SK-N-SH (cell line): ENCODE measurements at regions not wholly inside any gene's neighbourhood (a gene's known extent, or its start where the extent isn't known, plus 50 kb on each side); places are given as distances from the start of the nearest gene placed in this dataset.
A peak's percentile ranks its signal among the peaks of the same experiment; 100 is the strongest.

Experiments used
- CTCF ChIA-PET: fragments of 300-600, 350-600 bp; formaldehyde crosslinking; extraction: SDS; loops from one replicate; lab custom pipeline; 2021; lab: Yijun Ruan, JAX
- POLR2A ChIA-PET: fragments of 350-600 bp; sonication (Branson Sonifier 250); formaldehyde crosslinking; extraction: SDS; loops from one replicate; lab custom pipeline; 2020; ENCODE audit warnings: antibody characterized with exemption, inconsistent platforms; lab: Yijun Ruan, JAX
- DNase-seq: peaks from one replicate; pipeline ENCODE4 v3.0.0; 2012
- H2AFZ ChIP-seq: fragments of 200-600 bp; sonication (generic); 2 replicates; pipeline ENCODE4 v1.8.1; 2016; ENCODE audit warnings: antibody characterized with exemption, mild to moderate bottlenecking, low read depth
- H3F3A ChIP-seq: fragments of 200-600 bp; sonication (generic); replicated peaks from 2 replicates; pipeline ENCODE3; 2016; ENCODE audit warnings: antibody characterized with exemption, mild to moderate bottlenecking; ENCODE audit not compliant: insufficient read depth
- H3K27ac ChIP-seq, 2 experiments: fragments of 200-500 bp in 1 of 2; fragments of 200-600 bp in 1 of 2; sonication (Bioruptor generic) in 1 of 2; sonication (generic), shearing (Covaris generic) in 1 of 2; 2 replicates each; pipeline versions ENCODE4 v1.5.1 to v1.6.1; 2014 to 2016; ENCODE audit warnings: low read depth in 2 of 2, inconsistent platforms in 1 of 2, low read length in 1 of 2, mild to moderate bottlenecking in 1 of 2, mixed read lengths in 1 of 2
- H3K27me3 ChIP-seq: fragments of 200-600 bp; sonication (generic), shearing (Covaris generic); 2 replicates; pipeline ENCODE4 v1.6.1; 2016; ENCODE audit warnings: mixed run types; ENCODE audit not compliant: insufficient read depth
- H3K36me3 ChIP-seq, 2 experiments: fragments of 200-500 bp in 1 of 2; fragments of 200-600 bp in 1 of 2; sonication (Bioruptor generic) in 1 of 2; sonication (generic) in 1 of 2; replicated peaks in 1 of 2; 2 replicates each; pipeline versions ENCODE3 to v1.5.1; 2014 to 2016; ENCODE audit warnings: low read length in 1 of 2, mild to moderate bottlenecking in 1 of 2; ENCODE audit not compliant: insufficient read depth in 2 of 2, control insufficient read depth in 1 of 2
- H3K4me1 ChIP-seq, 2 experiments: fragments of 200-500 bp in 1 of 2; fragments of 200-600 bp in 1 of 2; sonication (Bioruptor generic) in 1 of 2; sonication (generic), shearing (Covaris generic) in 1 of 2; 2 replicates each; pipeline versions ENCODE4 v1.5.1 to v1.6.1; 2014 to 2016; ENCODE audit warnings: low read depth in 1 of 2, low read length in 1 of 2, mixed run types in 1 of 2; ENCODE audit not compliant: insufficient read depth in 2 of 2, control insufficient read depth in 1 of 2
- H3K4me2 ChIP-seq: fragments of 200-600 bp; sonication (generic), shearing (Covaris generic); 2 replicates; pipeline ENCODE4 v1.6.1; 2017; ENCODE audit warnings: mixed run types
- H3K4me3 ChIP-seq, 2 experiments: fragments of 200-500 bp in 1 of 2; fragments of 200-600 bp in 1 of 2; sonication (Bioruptor generic) in 1 of 2; sonication (generic), shearing (Covaris generic) in 1 of 2; 2 replicates each; pipeline versions ENCODE4 v1.5.1 to v1.8.1; 2014 to 2016; ENCODE audit warnings: low read depth in 2 of 2, inconsistent platforms in 1 of 2, low read length in 1 of 2, mild to moderate bottlenecking in 1 of 2, mixed read lengths in 1 of 2, moderate library complexity in 1 of 2
- H3K79me2 ChIP-seq: fragments of 200-600 bp; sonication (generic); 2 replicates; pipeline ENCODE4 v1.8.1; 2017; ENCODE audit warnings: mild to moderate bottlenecking; ENCODE audit not compliant: insufficient read depth
- H3K9ac ChIP-seq: fragments of 200-600 bp; sonication (generic); 2 replicates; pipeline ENCODE4 v1.6.1; 2017; ENCODE audit warnings: mixed run types
- H3K9me2 ChIP-seq: fragments of 200-600 bp; sonication (generic); 2 replicates; pipeline ENCODE4 v1.6.1; 2017; ENCODE audit warnings: mixed run types
- H3K9me3 ChIP-seq: fragments of 200-600 bp; sonication (generic); 2 replicates; pipeline ENCODE4 v1.6.1; 2017; ENCODE audit warnings: mixed run types, mild to moderate bottlenecking, moderate library complexity
- H4K20me1 ChIP-seq: fragments of 200-600 bp; sonication (generic); 2 replicates; pipeline ENCODE4 v1.6.1; 2017; ENCODE audit warnings: mild to moderate bottlenecking, mixed run types; ENCODE audit not compliant: insufficient read depth
- CTCF ChIP-seq: fragments of 200-600 bp; sonication (generic); IDR thresholded peaks from 2 replicates; pipeline ENCODE4 v1.6.1; 2017; ENCODE audit warnings: antibody characterized with exemption, mild to moderate bottlenecking, moderate library complexity
- MAX ChIP-seq: IDR thresholded peaks from 2 replicates; pipeline ENCODE4 v1.4.0; 2012; ENCODE audit warnings: low read depth
- MXI1 ChIP-seq: IDR thresholded peaks from 2 replicates; pipeline ENCODE4 v1.6.1; 2012; ENCODE audit warnings: mild to moderate bottlenecking, low read depth, low read length, improper control_type of control experiment
- RAD21 ChIP-seq: IDR thresholded peaks from 2 replicates; pipeline ENCODE4 v1.6.1; 2012; ENCODE audit warnings: mild to moderate bottlenecking, low read length
- RCOR1 ChIP-seq: fragments of 150-350 bp; IDR thresholded peaks from 2 replicates; pipeline ENCODE4 v1.6.1; 2017; ENCODE audit warnings: antibody characterized with exemption, low read length
- REST ChIP-seq: IDR thresholded peaks from 2 replicates; pipeline ENCODE4 v1.6.1; 2012; ENCODE audit warnings: mild to moderate bottlenecking, low read depth, low read length, moderate library complexity
- RXRA ChIP-seq: IDR thresholded peaks from 2 replicates; pipeline ENCODE4 v1.4.0; 2012; ENCODE audit warnings: low read depth, mild to moderate bottlenecking, borderline replicate concordance
- SMC3 ChIP-seq: IDR thresholded peaks from 2 replicates; pipeline ENCODE4 v1.6.1; 2012; ENCODE audit warnings: low read depth, low read length, improper control_type of control experiment
- ZBTB33 ChIP-seq: IDR thresholded peaks from 2 replicates; pipeline ENCODE4 v1.4.0; 2012; ENCODE audit warnings: low read depth, borderline replicate concordance
- WGBS: methylation state at CpG from one replicate; pipeline ENCODE4 v1.1.6; 2017; ENCODE audit warnings: low lambda C conversion rate; 5-methylcytosine and 5-hydroxymethylcytosine counted together

GRCh38 chr13:62512194-62513141 lies 1096.8 kb upstream of the PCDH20 start:
- 54% methylated on average over 7 of the region's 7 CpGs for WGBS
- DNase-seq: peak; percentile 23
- ChIA-PET CTCF (interaction anchor here (0.6 to 2.1 kb wide), 10 partner anchors 9 to 512 kb away, joined by 3 to 6 read pairs (median 3); no protein-coding TSS in a partner anchor), POLR2A (no interaction called here)
- Histone ChIP-seq H3K27ac (no peak overlapping the region), H3K4me2 (no peak overlapping the region), H2AFZ (no peak overlapping the region), H3K4me3 (no peak overlapping the region; a peak in 1 of 4 replicates), H3K9me2 (no peaks in the 10 kb centered on the region), H4K20me1 (no peaks in the 10 kb centered on the region), H3K4me1 (peaks cover 0 to 3% of the 10 kb centered on the region in 2 experiments; a peak in 2 of 4 replicates), H3K27me3 (no peaks in the 10 kb centered on the region), H3K36me3 (no peaks in the 10 kb centered on the region), H3K79me2 (no peaks in the 10 kb centered on the region; the same call in 1 of the 2 replicates), H3K9ac (no peak overlapping the region), H3K9me3 (no peaks in the 10 kb centered on the region), H3F3A (no peaks in the 10 kb centered on the region)
- TF ChIP-seq RAD21 (peak; percentile 71), RCOR1 (no peak), RXRA (no peak), SMC3 (peak; percentile 46; the same call in 1 of the 2 replicates), MAX (peak; percentile 33; the same call in 1 of the 2 replicates), MXI1 (0 out of 2 replicates have a peak, but pooled peaks have one; percentile 45), REST (no peak), CTCF (peak; percentile 70), ZBTB33 (no peak)
